Activated CD4-positive, alpha-beta T cell treated with anti-CD3 and anti-CD28 coated beads, Interleukin-2, amount 50 U/mL, for 48 hours (primary cell): ENCODE measurements at regions not wholly inside any gene's neighbourhood (a gene's known extent, or its start where the extent isn't known, plus 50 kb on each side); places are given as distances from the start of the nearest gene placed in this dataset.
"Not testable (repeated sequence)": the region's sequence is repeated elsewhere in the genome, so short reads cannot be mapped to it uniquely, and the experiment has no call there.

Experiments used
- DNase-seq, 2 experiments: peaks; one replicate each; pipeline ENCODE4 v3.0.0-alpha.2; 2020

GRCh38 chr6:163745536-163746400, 331.2 kb downstream of the QKI start:
- DNase-seq = no peak

GRCh38 chr6:163744256-163744925, 329.9 kb downstream of the QKI start:
- no peak for DNase-seq

GRCh38 chr6:163743796-163744195, 329.3 kb downstream of the QKI start:
- no peak for DNase-seq

- no peak for DNase-seq
Observed at GRCh38 chr6:163741743-163742363, 327.3 kb downstream of the QKI start.

- no peak for DNase-seq
Observed at GRCh38 chr6:163741342-163741741, 326.8 kb downstream of the QKI start.

- no peak for DNase-seq
Observed at GRCh38 chr6:163739966-163740365, 325.4 kb downstream of the QKI start.

- DNase-seq = no peak
Observed at GRCh38 chr6:163739408-163739725, 324.8 kb downstream of the QKI start.

GRCh38 chr6:163738725-163739407, 324.3 kb downstream of the QKI start:
- DNase-seq = no peak

GRCh38 chr6:163738304-163738703, 323.8 kb downstream of the QKI start:
- DNase-seq = no peak

GRCh38 chr6:163735076-163735475, 320.6 kb downstream of the QKI start:
- DNase-seq = no peak

- DNase-seq = no peak
Observed at GRCh38 chr6:163733061-163733460, 318.5 kb downstream of the QKI start.

- DNase-seq = no peak
Observed at GRCh38 chr6:163732479-163732878, 318.0 kb downstream of the QKI start.

- DNase-seq = not testable (repeated sequence)
Observed at GRCh38 chr6:163732014-163732351, 317.5 kb downstream of the QKI start.

GRCh38 chr6:163731215-163732013, 316.9 kb downstream of the QKI start:
- DNase-seq = no peak

- no peak for DNase-seq
Observed at GRCh38 chr6:163730246-163731210, 316.0 kb downstream of the QKI start.

GRCh38 chr6:163729127-163729872, 314.8 kb downstream of the QKI start:
- DNase-seq = no peak

- DNase-seq = no peak
Observed at GRCh38 chr6:163728442-163729126, 314.1 kb downstream of the QKI start.

GRCh38 chr6:163726037-163726695, 311.6 kb downstream of the QKI start:
- no peak for DNase-seq
